ENCODE measurements at regions not wholly inside any gene's neighbourhood (a gene's known extent, or its start where the extent isn't known, plus 50 kb on each side); places are given as distances from the start of the nearest gene placed in this dataset.

DNA sequence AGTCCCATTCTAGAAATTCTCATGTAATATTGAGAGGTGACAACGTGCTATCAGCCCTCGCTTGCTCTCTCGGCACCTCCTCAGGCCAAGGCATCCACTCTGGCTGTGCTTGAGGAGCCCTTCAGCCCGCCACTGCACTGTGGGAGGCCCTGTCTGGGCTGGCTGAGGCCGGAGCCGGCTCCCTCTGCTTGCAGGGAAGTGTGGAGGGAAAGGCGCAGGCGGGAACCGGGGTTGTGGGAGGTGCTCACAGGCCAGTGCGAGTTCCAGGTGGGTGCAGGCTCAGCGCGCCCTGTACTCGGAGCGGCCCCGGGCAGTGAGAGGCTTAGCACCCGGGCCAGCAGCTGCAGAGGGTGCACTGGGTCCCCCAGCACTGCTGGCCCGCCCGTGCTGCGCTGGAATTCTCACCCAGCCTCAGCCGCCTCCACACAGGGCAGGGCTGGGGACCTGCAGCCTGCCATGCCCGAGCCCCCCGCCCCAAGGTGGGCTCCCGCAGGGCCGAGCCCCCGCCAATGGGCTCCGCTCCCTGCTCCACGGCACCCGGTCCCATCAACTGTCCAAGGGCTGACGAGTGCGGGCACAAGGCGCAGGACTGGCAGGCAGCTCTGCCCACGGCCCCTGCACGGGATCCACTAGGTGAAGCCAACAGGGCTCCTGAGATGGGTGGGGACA lies 1680.6 kb upstream of the LRRTM1 start:
- H3K4me3 ChIP-seq (ENCODE audit: low read depth, low read length): no peak overlapping the region
- TF ChIP-seq, protein P1, sequence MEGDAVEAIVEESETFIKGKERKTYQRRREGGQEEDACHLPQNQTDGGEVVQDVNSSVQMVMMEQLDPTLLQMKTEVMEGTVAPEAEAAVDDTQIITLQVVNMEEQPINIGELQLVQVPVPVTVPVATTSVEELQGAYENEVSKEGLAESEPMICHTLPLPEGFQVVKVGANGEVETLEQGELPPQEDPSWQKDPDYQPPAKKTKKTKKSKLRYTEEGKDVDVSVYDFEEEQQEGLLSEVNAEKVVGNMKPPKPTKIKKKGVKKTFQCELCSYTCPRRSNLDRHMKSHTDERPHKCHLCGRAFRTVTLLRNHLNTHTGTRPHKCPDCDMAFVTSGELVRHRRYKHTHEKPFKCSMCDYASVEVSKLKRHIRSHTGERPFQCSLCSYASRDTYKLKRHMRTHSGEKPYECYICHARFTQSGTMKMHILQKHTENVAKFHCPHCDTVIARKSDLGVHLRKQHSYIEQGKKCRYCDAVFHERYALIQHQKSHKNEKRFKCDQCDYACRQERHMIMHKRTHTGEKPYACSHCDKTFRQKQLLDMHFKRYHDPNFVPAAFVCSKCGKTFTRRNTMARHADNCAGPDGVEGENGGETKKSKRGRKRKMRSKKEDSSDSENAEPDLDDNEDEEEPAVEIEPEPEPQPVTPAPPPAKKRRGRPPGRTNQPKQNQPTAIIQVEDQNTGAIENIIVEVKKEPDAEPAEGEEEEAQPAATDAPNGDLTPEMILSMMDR (IDR thresholded peaks at IDR 0.05; ENCODE audit: control insufficient read depth, extremely low read depth, insufficient read depth): no peak
- no peak for DNase-seq (ENCODE audit: low read depth)

DNA sequence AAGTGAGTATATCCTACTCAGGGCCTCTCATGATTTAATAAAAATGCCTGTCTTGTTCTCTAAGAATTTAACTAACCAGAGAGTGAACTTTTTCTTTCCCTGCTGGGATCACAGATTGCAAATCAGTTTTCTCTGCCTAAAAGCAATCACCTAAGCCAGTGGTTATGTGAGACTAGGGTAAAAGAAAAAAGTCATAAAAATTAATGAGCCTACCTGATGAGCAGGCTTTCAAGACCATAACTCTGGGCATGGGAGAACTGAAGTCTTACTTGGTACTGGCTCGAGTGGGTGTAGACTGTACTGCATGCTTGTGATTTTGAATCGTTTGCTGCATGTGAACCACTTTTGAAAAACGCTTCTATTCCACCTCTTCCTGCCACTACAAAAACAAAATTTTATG lies 1677.0 kb upstream of the LRRTM1 start:
- DNase-seq (ENCODE audit: low read depth): no peak

DNA sequence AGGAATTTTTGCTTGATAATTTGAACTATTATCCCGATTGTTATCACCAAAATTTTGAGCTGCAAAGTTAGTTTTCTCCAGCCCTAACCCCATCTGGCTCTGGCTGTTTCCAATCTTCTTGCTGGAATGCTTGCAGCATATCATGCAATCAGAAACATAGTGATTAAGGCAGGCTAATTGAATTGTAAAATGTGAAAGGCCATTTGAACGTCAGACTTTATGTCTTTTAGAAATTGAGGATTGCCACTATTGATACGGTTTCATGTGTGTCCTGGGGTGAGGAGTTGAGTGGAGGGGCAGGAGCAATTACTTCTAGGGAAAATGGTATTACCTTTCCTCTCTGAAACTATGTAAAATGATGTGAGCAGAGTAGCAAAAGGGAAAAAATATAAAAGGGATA lies 1674.5 kb upstream of the LRRTM1 start:
- H3K4me3 ChIP-seq (ENCODE audit: low read depth, low read length): no peak overlapping the region
- TF ChIP-seq, protein P1 (IDR thresholded peaks at IDR 0.05; ENCODE audit: control insufficient read depth, extremely low read depth, insufficient read depth): no peak
- DNase-seq (ENCODE audit: low read depth): no peak

More for the DNA sequence above, 1677.0 kb upstream of the LRRTM1 start:
- TF ChIP-seq, protein P1 (IDR thresholded peaks at IDR 0.05; ENCODE audit: control insufficient read depth, extremely low read depth, insufficient read depth): no peak
- no peak overlapping the region for H3K4me3 ChIP-seq (ENCODE audit: low read depth, low read length)

DNA sequence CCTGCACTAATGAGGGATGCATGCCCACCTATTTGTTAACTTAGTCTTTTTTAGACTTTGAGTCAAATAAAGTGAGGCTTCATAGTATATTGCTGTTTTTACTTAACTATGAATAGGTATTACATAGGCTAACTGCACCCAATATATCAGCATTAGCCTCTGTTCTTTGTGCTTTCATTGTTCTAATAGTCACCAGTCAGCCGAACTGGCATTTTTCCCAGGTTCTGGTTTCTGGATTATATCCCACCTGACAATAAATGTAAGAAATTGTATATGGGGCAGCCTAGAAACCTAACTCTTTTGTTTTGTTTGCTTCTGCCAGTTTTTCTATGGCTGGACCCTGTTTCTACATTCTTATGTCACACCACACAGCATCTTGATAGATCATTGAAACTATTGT lies 1672.4 kb upstream of the LRRTM1 start:
- TF ChIP-seq, protein P1 (IDR thresholded peaks at IDR 0.05; ENCODE audit: control insufficient read depth, extremely low read depth, insufficient read depth): no peak
- H3K4me3 ChIP-seq (ENCODE audit: low read depth, low read length): no peak overlapping the region
- no peak for DNase-seq (ENCODE audit: low read depth)

DNA sequence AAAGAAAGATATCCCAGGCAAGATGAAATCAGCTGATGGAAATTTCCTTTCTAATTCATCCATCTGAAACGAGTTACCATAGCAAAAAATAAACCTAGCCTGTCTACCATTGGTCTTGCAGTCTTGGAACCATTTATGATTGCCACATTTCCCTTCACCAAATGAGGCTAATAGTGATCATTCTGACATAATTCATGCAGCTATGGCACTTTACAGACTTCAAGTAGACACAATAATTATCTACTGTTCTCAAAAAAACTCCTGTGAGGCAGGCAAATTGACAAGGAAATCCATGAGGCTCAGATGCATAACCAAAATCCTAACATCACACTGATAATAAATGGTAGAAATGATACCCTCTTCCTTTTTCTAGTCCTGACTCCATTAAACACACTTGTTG lies 1669.7 kb upstream of the LRRTM1 start:
- TF ChIP-seq, protein P1 (IDR thresholded peaks at IDR 0.05; ENCODE audit: control insufficient read depth, extremely low read depth, insufficient read depth): no peak
- no peak for DNase-seq (ENCODE audit: low read depth)

DNA sequence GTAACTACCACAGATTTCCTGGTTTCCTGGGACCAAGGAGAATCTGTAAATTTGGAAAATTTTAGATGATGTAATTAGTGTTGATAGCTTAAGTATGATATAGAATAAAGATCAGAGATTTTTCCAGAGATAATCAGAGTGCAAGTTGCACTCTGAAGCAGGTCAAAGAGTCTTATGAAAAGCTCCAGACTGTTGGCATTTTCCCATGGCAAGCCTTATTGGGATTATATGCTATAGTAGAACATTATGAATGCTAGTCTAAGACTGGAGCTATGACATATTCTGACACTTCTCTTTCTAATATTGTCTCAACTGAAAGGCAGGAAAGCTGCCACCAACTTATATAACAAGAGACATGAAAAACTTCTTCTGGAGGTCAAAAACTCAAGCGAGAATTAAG lies 1638.3 kb upstream of the LRRTM1 start:
- no peak overlapping the region for H3K4me3 ChIP-seq (ENCODE audit: low read depth, low read length)
- TF ChIP-seq, protein P1 (IDR thresholded peaks at IDR 0.05; ENCODE audit: control insufficient read depth, extremely low read depth, insufficient read depth): no peak
- DNase-seq (ENCODE audit: low read depth): no peak

More for the DNA sequence above, 1669.7 kb upstream of the LRRTM1 start:
- H3K4me3 ChIP-seq (ENCODE audit: low read depth, low read length): no peak overlapping the region

DNA sequence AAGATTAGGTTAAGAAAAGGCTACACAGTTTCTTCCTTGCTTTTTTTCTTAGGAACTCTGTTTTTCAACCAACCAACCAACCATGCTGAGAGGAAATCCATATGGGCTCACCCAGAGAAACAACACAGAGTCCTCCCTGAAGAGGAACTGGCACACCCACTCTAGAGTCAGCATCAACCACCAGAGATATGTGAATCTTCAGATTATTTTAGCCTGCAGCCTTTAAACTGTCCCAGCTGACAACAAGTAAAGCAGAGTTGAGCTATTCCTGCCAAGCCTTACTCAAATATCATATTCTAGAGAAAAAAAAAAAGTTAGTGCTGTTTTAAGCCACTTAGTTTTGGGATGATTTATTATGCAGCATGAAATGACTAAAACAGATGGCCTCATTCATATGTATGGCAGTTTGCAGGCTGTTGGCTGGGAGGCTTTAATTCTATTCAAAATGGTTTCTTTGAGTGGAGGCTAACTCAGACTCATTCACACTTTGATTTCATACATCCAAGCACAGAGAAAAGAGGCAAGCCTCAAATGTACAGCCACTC lies 1637.7 kb upstream of the LRRTM1 start:
- H3K4me3 ChIP-seq (ENCODE audit: low read depth, low read length): no peak overlapping the region
- no peak for DNase-seq (ENCODE audit: low read depth)
- TF ChIP-seq, protein P1 (IDR thresholded peaks at IDR 0.05; ENCODE audit: control insufficient read depth, extremely low read depth, insufficient read depth): no peak
